LNCaP clone FGC (cell line): ENCODE measurements at regions not wholly inside any gene's neighbourhood (a gene's known extent, or its start where the extent isn't known, plus 50 kb on each side); places are given as distances from the start of the nearest gene placed in this dataset.
"Not testable (repeated sequence)": the region's sequence is repeated elsewhere in the genome, so short reads cannot be mapped to it uniquely, and the experiment has no call there.

Experiments used
- DNase-seq: peaks from one replicate; pipeline ENCODE4 v3.0.0-alpha.2; 2011; ENCODE audit warnings: low read depth
- H3K4me3 ChIP-seq: 2 replicates; pipeline ENCODE4 v1.5.1; 2011; ENCODE audit warnings: mild to moderate bottlenecking, low read depth, low read length, control low read depth
- CTCF ChIP-seq: IDR thresholded peaks from 2 replicates; pipeline ENCODE4 v1.5.1; 2012; ENCODE audit warnings: mild to moderate bottlenecking; ENCODE audit not compliant: control insufficient read depth, insufficient read depth; ENCODE audit errors: extremely low read depth

GRCh38 chr16:88136211-88136713 is 185.0 kb downstream of the BANP start:
- not testable (repeated sequence) for H3K4me3 ChIP-seq, DNase-seq

- DNase-seq, H3K4me3 ChIP-seq: not testable (repeated sequence)
These were observed 185.7 kb downstream of the BANP start for GRCh38 chr16:88136939-88137338.

GRCh38 chr16:88139141-88139540 is 187.9 kb downstream of the BANP start:
- not testable (repeated sequence) for H3K4me3 ChIP-seq, DNase-seq

- not testable (repeated sequence) for DNase-seq
These were observed 189.0 kb downstream of the BANP start for GRCh38 chr16:88140195-88140594.

GRCh38 chr16:88141580-88141979 is 190.3 kb downstream of the BANP start:
- TF ChIP-seq CTCF = no peak
- no peak overlapping the region for H3K4me3 ChIP-seq
- DNase-seq = no peak

More at GRCh38 chr16:88140195-88140594, 189.0 kb downstream of the BANP start:
- H3K4me3 ChIP-seq = not testable (repeated sequence)

- DNase-seq, H3K4me3 ChIP-seq: not testable (repeated sequence)
These were observed 191.1 kb downstream of the BANP start for GRCh38 chr16:88142056-88142935.

- DNase-seq, H3K4me3 ChIP-seq: not testable (repeated sequence)
These were observed 192.1 kb downstream of the BANP start for GRCh38 chr16:88143122-88144027.

GRCh38 chr16:88144028-88144511 is 192.8 kb downstream of the BANP start:
- no peak for TF ChIP-seq CTCF
- H3K4me3 ChIP-seq = no peak overlapping the region
- no peak for DNase-seq

GRCh38 chr16:88145376-88145775 is 194.1 kb downstream of the BANP start:
- H3K4me3 ChIP-seq, DNase-seq: not testable (repeated sequence)

GRCh38 chr16:88145824-88146405 is 194.7 kb downstream of the BANP start:
- H3K4me3 ChIP-seq, DNase-seq: not testable (repeated sequence)

GRCh38 chr16:88148078-88148477 is 196.8 kb downstream of the BANP start:
- H3K4me3 ChIP-seq, DNase-seq: not testable (repeated sequence)

GRCh38 chr16:88148682-88149081 is 197.4 kb downstream of the BANP start:
- DNase-seq, H3K4me3 ChIP-seq: not testable (repeated sequence)

- DNase-seq, H3K4me3 ChIP-seq: not testable (repeated sequence)
These were observed 197.9 kb downstream of the BANP start for GRCh38 chr16:88149158-88149603.

GRCh38 chr16:88149663-88150062 is 198.4 kb downstream of the BANP start:
- DNase-seq, H3K4me3 ChIP-seq: not testable (repeated sequence)

GRCh38 chr16:88150456-88151128 is 199.4 kb downstream of the BANP start:
- H3K4me3 ChIP-seq, DNase-seq: not testable (repeated sequence)
